ENCODE measurements at regions not wholly inside any gene's neighbourhood (a gene's known extent, or its start where the extent isn't known, plus 50 kb on each side); places are given as distances from the start of the nearest gene placed in this dataset.

GRCh38 chr1:90334137-90334536 is 339.2 kb downstream of the ZNF326 start:
- TF ChIP-seq CTCF (IDR thresholded peaks at IDR 0.05), result no peak
- no peak for TF ChIP-seq EP300 (IDR thresholded peaks at IDR 0.05)
